ENCODE measurements at regions not wholly inside any gene's neighbourhood (a gene's known extent, or its start where the extent isn't known, plus 50 kb on each side); places are given as distances from the start of the nearest gene placed in this dataset.

DNA sequence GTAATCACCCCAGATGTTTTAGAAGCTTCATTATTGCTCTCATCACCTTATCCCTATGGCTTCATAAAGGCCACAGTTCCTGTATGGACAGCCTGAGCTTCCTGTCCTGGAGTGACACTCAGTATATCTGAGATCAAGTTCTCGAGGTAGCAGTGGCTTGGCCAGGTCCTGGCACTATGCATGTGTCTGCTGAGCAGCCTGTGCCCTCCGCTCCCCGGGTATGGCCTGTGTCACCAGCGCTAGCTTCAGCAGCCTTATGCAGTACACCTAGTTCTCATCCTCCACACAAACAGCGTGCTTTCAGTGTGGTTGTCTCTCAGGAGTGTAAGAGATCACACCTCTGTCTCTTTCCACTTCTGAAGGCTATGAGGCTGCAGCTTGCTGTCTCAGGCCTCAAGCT lies 514.7 kb downstream of the DIRAS2 start:
- TF ChIP-seq, protein P1, sequence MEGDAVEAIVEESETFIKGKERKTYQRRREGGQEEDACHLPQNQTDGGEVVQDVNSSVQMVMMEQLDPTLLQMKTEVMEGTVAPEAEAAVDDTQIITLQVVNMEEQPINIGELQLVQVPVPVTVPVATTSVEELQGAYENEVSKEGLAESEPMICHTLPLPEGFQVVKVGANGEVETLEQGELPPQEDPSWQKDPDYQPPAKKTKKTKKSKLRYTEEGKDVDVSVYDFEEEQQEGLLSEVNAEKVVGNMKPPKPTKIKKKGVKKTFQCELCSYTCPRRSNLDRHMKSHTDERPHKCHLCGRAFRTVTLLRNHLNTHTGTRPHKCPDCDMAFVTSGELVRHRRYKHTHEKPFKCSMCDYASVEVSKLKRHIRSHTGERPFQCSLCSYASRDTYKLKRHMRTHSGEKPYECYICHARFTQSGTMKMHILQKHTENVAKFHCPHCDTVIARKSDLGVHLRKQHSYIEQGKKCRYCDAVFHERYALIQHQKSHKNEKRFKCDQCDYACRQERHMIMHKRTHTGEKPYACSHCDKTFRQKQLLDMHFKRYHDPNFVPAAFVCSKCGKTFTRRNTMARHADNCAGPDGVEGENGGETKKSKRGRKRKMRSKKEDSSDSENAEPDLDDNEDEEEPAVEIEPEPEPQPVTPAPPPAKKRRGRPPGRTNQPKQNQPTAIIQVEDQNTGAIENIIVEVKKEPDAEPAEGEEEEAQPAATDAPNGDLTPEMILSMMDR (IDR thresholded peaks at IDR 0.05; ENCODE audit: poor library complexity, severe bottlenecking) = no peak
- TF ChIP-seq EP300 (conservative IDR thresholded peaks at IDR 0.05; ENCODE audit: poor library complexity, severe bottlenecking) (no peak), POLR2AphosphoS5 (IDR thresholded peaks at IDR 0.05) (no peak), RAD21 (conservative IDR thresholded peaks at IDR 0.05) (no peak)
- TF ChIP-seq, protein P2, sequence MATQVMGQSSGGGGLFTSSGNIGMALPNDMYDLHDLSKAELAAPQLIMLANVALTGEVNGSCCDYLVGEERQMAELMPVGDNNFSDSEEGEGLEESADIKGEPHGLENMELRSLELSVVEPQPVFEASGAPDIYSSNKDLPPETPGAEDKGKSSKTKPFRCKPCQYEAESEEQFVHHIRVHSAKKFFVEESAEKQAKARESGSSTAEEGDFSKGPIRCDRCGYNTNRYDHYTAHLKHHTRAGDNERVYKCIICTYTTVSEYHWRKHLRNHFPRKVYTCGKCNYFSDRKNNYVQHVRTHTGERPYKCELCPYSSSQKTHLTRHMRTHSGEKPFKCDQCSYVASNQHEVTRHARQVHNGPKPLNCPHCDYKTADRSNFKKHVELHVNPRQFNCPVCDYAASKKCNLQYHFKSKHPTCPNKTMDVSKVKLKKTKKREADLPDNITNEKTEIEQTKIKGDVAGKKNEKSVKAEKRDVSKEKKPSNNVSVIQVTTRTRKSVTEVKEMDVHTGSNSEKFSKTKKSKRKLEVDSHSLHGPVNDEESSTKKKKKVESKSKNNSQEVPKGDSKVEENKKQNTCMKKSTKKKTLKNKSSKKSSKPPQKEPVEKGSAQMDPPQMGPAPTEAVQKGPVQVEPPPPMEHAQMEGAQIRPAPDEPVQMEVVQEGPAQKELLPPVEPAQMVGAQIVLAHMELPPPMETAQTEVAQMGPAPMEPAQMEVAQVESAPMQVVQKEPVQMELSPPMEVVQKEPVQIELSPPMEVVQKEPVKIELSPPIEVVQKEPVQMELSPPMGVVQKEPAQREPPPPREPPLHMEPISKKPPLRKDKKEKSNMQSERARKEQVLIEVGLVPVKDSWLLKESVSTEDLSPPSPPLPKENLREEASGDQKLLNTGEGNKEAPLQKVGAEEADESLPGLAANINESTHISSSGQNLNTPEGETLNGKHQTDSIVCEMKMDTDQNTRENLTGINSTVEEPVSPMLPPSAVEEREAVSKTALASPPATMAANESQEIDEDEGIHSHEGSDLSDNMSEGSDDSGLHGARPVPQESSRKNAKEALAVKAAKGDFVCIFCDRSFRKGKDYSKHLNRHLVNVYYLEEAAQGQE (IDR thresholded peaks at IDR 0.05; ENCODE audit: borderline replicate concordance) = no peak
